GM18502 (cell line): ENCODE measurements at regions not wholly inside any gene's neighbourhood (a gene's known extent, or its start where the extent isn't known, plus 50 kb on each side); places are given as distances from the start of the nearest gene placed in this dataset.
"Not testable (repeated sequence)": the region's sequence is repeated elsewhere in the genome, so short reads cannot be mapped to it uniquely, and the experiment has no call there.

Experiments
- ATAC-seq: cut with Tn5 transposase; IDR thresholded peaks from one replicate; pipeline ENCODE4 v1.9.1; 2021; ENCODE audit warnings: mild to moderate bottlenecking; ENCODE audit not compliant: unreplicated experiment, poor library complexity

DNA sequence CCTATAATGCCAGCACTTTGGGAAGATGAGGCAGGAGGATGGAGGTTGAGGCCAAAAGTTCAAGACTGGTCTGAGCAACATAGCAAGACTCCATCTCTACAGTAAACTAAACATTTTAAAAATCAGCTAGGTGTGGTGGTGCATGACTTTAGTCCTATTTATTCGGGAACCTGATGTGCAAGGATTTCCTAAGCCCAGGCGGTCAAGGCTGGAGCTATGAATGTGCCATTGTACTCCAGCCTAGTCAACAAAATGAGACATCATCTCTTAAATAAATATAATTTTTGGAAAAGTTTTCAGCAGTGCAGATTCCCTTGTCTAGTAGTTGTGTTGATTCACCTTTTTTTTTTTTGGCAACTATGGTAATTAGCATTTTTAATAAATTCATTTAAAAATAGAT, 928.7 kb upstream of the PRKX start:
- no peak for ATAC-seq

DNA sequence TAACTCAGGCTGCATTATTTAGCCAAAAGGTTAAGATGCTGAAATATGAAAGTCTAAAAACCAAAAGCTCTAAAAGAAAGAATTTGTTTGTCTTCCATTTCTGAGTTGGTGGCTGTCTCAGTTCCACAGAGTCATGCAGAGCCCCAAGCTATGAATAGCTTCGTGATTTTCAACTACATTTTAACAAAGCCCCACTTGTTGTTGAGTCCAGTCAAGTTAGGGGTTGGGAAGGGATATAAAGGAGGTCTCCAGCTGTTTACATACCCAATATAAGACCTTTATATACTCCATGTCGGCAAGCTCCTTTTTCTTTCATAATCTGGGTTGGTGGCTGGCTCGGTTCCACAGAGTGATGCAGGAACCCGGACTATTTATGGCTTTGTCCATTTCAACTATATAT, 924.6 kb upstream of the PRKX start:
- no peak for ATAC-seq

DNA sequence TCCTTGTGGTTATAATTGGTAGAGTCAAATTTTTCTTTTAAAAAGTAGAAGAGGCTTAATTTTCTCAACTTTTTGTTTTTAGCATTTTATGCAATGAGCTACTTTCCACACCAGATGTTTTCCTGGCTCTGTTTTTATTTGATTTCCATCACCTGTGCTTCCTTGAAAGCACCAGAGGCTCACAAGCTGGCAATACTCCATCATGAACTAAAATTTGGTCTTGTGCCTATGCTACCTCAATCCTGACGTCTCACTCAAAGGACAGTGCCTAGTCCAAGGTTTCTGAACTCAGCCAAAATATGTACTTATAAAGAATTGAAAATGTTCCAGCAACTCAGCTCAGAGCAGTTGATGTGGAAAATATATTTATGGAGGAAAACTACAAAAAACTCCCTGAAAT, 914.0 kb upstream of the PRKX start:
- no peak for ATAC-seq

DNA sequence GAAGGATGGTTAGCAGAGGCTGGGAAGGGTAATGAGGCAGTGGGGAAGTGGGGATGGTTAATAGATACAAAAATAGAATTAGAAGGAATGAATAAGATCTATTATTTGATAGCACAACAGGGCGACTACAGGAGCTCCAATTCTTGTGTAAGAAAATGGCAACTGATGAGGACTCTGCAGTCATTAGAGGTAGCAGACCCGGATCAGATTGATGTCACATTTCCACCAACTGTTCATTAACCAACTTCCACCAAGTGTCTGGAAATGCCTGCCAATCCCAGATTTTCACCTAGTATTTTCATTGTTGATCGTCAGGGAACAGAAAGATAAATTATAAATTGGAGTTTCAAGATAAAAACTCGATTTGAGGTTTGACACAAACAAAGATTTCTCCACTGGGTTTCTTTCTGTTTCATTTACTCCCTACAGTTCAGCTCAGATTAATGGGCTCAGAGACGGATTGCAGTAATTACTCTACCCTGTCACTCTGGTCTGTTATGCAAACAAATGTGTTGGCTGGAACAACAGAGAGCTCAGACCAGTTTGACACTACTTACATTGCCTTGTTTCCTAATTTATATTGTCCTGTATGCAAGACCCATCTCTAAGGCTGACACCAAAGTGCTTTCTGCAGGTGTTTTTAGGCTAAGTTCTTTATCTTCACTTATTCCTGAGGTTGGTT, 909.2 kb upstream of the PRKX start:
- no peak for ATAC-seq

DNA sequence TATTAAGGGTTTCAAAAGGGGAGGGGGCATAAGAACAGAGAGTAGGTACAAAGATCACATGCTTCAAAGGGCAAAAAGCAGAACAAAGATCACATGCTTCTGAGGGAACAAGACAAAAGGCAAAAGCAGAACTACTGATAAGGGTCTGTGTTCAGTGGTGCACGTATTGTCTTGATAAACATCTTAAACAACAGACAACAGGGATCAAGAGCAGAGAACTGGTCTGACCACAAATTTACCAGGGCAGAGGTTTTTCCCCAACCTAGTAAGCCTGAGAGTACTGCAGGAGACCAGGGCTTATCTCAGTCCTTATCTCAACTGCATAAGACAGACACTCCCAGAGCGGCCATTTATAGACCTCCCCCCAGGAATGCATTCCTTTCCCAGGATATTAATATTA, 900.2 kb upstream of the PRKX start:
- ATAC-seq = not testable (repeated sequence)

DNA sequence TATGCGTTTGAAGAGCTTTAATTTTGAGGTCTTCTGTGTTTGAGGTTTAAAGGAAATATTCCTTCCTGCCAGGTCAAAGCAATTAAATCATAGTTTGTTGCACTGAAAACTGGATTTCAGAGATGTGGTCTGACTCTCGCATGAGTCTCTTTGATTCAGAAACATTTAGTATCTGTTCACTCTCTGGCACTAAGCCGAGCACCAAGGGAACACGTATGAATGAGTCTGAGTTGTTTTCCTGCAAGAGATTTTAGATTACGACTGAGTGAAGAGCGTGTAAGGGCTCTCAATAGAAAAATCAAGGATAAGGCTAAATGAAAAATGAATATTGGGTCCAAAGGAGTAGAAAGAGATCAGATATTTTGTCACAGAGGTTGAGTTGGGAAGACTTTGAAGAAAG, 875.4 kb upstream of the PRKX start:
- no peak for ATAC-seq

DNA sequence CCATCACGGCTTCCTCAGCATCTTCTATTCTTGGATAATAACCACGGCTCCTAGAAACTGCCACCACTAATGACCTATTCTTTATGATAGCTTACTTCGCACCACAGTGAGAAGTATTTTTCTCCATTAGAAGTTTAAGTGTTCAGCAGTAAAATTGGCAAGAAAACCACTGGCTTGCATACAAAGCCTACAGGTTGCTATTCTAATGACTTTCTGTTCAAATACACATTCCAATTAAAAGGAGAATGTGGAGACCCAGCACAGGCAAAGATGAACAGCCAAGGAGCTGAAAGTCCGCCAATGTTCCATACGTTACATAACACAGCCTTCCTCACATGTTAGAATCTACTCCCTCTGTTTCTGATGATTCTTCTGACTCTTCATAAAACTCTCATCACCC, 875.0 kb upstream of the PRKX start:
- no peak for ATAC-seq

DNA sequence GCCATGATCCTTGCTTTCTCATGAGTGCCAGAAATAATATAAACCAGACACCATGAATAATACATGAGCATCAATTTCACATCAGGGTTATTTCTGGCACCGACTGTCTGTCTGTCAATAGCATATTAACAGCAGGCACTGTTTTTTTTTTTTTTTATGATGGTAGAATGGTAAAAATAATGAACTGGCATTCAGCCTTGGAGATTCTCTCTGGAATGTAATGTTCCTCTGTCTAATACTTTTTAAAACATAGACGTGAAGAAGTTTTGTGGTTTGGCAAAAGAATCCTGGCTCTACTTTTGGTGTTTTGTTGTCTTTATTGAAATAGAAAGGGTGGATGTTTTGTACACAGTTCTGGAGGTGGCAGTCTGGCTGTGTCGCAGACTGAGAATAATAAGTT, 874.6 kb upstream of the PRKX start:
- ATAC-seq = no peak

DNA sequence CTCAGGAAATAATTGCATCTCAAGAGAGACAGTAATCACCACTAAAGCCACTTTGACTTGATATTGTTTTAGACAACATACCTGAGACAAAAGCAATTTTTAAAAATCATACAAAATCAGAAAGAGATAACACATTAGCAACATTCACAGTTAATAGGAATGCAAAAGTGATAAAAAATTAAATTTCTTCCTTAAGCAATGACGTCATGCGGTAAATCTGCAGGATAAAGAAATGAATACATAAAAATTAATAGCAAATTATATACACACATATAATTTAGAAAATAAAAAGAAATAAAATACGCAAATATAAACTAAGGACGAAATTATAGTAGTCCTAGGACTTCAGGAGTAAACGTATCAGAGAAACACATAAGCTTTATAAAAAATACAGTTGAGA, 866.5 kb upstream of the PRKX start:
- no peak for ATAC-seq

DNA sequence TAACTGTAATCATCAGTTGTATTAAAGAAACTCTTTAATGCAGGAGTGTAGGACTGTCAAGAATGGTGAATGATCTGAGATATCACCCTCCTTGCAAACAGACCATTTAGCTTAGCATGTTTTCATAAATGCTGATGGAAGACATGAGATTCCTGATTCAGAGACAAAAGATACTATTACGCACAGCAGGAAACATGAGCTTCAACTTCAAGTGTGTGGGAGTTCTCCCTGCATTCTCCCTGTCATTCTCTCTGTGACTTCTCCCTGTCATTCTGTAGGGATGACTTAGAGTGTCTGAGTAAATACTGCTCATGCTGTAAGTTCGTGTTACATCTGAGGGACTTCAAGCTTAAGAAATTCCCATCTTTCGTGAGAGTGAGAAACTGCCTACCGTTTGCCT, 866.0 kb upstream of the PRKX start:
- ATAC-seq = no peak

DNA sequence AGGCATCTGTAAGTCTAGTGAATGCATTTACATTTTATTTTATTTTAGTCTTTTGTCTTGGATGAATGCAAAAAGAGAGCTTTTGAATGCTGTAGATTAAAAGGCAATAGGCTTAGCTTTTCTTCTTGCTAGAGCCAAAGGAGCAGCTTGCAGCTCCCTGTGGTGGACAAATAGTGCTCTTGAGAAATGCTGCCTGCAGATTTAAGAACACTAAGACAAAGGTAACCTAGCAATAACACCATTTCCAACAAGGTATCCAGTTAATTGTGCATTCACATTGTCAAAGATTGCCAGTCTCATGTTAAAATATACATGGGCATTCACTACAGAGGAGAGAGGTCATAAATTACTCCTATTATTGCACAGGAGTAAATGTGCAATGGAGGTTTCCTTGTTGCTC, 859.2 kb upstream of the PRKX start:
- no peak for ATAC-seq

DNA sequence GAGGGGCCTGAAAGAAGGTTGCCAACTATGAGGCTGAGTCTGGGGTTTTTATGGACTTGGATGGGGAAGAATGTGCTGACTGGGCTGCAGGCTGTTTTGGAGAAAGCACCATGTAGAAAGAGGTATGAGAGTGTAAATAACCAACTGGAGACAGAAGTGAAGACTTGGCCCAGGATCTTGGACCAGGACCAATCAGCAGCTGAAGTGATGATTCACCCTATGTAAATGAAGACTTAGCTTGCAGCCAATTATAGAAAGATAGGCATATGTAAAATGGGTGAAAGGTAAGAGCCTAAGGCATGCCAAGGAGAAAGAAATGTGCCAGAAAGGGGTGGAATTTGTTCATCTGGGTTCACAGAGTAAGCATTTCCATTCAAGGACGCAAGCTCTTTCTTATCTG, 856.7 kb upstream of the PRKX start:
- ATAC-seq = no peak

DNA sequence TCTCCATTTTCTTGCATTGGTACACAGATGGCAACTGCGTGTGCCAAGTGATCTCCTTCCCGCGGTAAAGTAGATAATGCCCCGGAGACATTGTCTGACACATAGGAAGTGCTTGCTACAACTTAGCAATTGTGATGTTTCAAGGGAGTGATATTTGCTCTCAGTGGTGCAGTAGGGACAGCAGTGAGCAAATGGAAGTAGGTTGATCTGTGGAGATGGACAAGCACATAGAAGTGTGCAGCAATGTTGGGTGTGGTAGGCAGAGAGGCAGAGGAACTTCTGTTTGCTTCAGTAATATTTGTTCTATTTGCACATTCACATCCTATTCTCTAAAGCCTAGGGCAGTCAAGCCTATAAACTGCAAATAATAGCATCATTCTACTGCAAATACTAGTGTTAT, 846.7 kb upstream of the PRKX start:
- no peak for ATAC-seq

DNA sequence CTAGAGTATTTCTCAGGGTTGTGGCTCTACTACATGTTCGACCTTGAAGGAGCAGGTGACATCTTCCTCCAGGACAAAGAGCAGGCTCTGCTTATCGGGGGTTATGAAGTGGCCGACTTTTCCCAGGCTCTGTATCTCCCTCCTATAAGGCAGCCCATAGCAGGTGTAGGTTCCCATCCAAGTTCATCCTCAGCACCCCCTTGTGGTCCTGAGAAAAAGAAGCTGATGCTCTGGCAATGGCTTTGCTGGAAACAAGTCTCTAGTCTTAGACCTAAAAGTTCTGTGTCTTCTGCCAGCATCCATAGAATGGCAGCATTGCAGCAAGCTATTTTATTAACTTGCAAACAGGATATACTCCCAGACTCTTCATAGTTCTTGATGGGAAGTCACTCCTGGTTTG, 836.6 kb upstream of the PRKX start:
- ATAC-seq = no peak

DNA sequence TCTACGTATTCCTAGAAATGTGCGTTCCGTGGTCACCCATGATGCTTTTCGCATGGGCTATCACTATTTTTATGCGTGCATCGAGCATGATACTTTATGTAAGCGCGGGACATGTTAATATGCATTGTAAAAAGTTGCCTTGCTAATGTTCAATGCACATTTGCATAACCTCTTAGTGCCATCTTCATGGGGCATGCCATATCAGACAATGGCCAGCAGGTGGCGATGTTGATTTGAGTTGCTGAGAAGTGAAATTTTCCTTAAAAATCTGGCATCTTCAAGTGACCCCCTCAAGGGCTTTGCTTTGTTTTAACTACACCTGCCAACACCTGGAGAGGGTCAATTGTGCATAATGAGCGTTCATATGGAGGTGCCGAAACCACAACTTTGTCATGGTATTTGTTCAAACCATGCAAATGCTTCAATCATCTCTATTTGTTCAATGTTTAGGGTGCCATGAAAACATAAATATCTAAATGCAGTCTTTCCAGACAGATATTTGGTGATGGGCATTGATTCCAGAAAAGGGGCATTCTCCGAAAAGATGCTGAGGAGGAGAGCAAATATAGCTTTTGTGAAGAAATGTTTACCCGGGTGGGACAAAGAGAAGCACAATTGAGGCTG, 833.9 kb upstream of the PRKX start:
- ATAC-seq = peak; percentile 81

DNA sequence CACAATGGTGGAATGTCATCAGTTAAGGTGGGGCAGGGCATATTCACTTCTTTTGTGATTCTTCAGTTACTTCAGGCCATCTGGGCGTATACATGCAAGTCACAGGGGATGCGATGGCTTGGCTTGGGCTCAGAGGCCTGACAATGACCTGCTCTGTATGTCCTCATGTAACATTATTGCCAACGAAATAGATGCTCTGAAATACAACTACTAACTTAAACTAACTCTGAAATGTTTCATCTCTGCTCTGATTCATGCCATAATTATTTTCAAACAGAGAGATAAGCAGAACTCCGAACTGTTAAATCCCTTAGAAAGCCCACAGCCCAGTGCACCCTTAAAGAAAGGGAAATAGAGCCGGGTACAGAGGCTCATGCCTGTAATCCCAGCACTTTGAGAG, 832.7 kb upstream of the PRKX start:
- not testable (repeated sequence) for ATAC-seq

DNA sequence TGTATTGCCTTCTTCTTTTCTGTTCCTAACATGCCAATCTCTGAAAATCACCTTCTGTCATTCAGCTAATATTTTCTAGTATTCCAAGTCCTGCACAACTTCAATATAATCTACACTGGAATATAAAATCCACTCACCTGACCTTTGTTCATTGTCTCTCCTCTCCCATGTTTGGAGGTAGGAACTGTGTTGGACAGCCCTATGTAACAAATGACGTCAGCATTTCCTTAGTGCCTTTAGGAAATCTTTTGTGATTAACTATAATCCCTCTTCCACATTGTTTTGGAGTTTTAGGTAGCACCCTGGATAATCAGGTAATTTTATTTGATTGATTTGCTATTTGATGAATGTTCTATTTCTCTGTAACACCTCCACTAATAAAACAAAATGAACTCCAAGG, 814.8 kb upstream of the PRKX start:
- ATAC-seq = no peak

DNA sequence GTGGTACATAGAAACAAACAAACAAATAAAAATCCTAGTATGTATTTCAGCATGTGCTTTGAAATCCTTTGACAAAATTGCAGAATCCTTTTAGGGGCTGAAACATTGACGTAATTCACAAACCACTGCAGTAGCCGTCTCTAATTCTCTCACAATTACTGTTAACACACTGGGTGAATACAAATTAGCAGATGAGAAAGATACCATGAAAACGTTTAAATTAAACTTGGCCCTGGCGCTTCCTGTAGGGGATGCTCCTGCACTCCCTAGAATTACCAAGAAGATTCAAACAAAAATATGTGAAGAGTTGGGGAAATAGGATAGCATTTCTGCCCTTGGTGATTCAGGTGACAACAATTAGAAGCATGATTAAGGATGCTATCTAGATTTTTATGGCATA, 772.5 kb upstream of the PRKX start:
- no peak for ATAC-seq

DNA sequence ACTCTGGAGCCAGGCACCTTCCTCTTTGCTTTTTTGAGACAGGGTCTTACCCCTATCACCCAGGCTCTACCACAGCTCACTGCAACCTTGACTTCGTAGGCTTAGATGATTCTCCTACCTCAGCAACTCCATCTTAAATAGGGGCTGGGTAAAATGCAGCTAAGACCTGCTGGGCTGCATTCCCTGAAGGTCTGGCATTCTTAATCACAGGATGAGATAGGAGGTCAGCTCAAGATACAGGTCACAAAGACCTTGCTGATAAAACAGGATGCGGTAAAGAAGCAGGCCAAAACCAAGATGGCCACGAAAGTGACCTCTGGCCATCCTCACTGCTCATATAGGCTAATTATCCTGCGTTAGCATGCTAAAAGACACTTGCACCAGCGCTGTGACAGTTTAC, 770.8 kb upstream of the PRKX start:
- no peak for ATAC-seq

DNA sequence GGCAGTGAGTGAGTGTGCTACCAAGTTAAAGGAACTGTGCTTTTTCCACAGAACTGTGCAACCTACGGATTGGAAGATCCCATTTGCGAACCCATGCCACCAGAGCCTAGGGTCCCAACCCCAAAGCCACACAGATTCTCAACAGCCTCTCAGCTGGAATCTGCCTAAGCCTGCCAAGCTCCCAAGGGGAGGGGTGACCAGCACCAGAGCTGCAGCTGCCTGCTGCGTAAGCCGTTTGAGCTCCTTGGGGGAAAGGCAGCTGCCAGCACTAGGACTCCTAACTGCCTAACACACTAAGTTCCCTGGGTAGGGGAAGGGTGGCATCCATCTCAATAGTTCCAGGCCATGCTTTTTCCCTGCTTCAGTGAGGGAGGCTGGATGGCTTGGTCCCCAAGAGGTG, 738.1 kb upstream of the PRKX start:
- ATAC-seq = no peak

DNA sequence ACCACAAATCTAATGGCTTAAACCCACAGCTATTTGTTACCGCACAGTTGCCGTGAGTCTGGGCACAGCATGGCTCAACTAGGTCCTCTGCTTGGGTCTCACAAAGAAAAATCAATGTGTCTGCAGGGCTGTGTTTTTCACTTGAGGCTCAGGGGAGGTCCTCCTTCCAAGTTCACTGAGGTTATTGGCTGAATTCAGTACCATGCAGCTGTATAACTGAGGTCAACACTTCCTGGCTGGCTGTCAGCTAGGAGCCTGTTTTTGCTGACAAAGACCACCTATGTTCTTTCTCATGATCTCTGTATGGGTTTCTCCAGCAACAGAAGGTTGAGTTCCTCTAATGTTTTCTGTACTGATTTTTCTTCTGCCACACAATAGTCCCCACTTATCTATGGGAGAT, 736.7 kb upstream of the PRKX start:
- no peak for ATAC-seq

DNA sequence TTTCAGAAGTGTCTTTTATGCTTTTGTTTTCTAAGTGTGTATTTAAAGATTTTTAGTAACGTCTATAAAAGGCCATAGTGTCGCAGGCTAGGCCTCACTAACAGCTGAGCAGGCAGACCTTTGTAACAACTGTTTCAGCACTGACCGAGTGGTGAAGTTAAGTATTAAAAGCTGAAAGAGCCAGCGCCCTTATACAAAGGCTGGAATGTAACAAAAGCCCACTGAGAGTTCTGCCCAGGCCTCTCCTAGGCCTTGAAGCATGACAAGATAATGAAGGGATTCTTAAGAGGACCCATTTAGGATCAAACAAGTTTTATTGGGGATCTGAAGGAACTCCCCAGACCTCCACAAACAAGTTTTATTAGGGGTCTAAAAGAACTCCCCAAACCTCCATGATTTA, 722.5 kb upstream of the PRKX start:
- no peak for ATAC-seq

DNA sequence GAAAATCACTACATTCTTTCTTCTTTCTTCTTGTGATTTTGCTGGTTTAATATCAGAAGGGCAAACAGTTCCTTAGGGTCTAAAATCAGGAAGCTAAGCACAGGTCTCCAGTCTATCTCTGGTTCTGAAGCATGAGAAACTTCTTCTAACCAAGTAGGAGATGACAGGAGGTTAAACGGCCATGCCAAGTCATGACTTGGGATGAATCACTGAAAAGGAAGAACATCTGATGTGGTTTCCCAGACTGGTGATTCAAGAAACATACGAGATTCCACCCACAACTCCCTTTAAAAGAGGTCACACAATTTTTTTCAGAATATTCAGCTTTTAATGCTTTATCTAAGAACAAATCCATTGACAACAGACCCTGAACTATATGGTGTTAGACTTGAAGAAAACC, 684.0 kb upstream of the PRKX start:
- no peak for ATAC-seq
